Activated CD8-positive, alpha-beta memory T cell treated with anti-CD3 and anti-CD28 coated beads, Interleukin-2, amount 10 ng/mL, durations not matched to agents 7 days and 5 days (primary cell): ENCODE measurements at regions not wholly inside any gene's neighbourhood (a gene's known extent, or its start where the extent isn't known, plus 50 kb on each side); places are given as distances from the start of the nearest gene placed in this dataset.
"Not testable (repeated sequence)": the region's sequence is repeated elsewhere in the genome, so short reads cannot be mapped to it uniquely, and the experiment has no call there.

Experiments used
- ATAC-seq: fragments of 150-1000 bp; cut with Tn5 transposase; one replicate; pipeline ENCODE4 v1.10.0; 2021; ENCODE audit warnings: moderate library complexity
- CTCF ChIA-PET: fragments of 350-600 bp; sonication (Branson Sonifier 250); formaldehyde crosslinking; loops from one replicate; lab custom pipeline; 2021; ENCODE audit warnings: antibody characterized with exemption; lab: Charles Lee
- DNase-seq: peaks from one replicate; pipeline ENCODE4 v3.0.0-alpha.2; 2020
- H3K27ac Mint-ChIP-seq: one replicate; pipeline ENCODE4 v1.8.0; 2021; ENCODE audit warnings: mild to moderate bottlenecking, mixed read lengths
- H3K27me3 Mint-ChIP-seq: one replicate; pipeline ENCODE4 v1.8.0; 2021; ENCODE audit warnings: mixed read lengths
- H3K36me3 Mint-ChIP-seq: one replicate; pipeline ENCODE4 v1.8.0; 2021; ENCODE audit warnings: mild to moderate bottlenecking, mixed read lengths
- H3K4me1 Mint-ChIP-seq: one replicate; pipeline ENCODE4 v1.8.0; 2021; ENCODE audit warnings: mixed read lengths
- H3K4me3 Mint-ChIP-seq: one replicate; pipeline ENCODE4 v1.8.0; 2021; ENCODE audit warnings: mild to moderate bottlenecking, moderate library complexity, mixed read lengths
- H3K9me3 Mint-ChIP-seq: one replicate; pipeline ENCODE4 v1.8.0; 2022; ENCODE audit warnings: low read depth, mixed read lengths

GRCh38 chr13:22961835-22962537 lies 218.8 kb upstream of the SGCG start:
- no peak for ATAC-seq
- CTCF ChIA-PET, result no interaction called here
- H3K4me1 Mint-ChIP-seq, result no peaks in the 10 kb centered on the region
- no peak for DNase-seq
- no peak overlapping the region for H3K4me3 Mint-ChIP-seq
- no peaks in the 10 kb centered on the region for H3K9me3 Mint-ChIP-seq
- H3K36me3 Mint-ChIP-seq, result no peaks in the 10 kb centered on the region
- no peaks in the 10 kb centered on the region for H3K27me3 Mint-ChIP-seq
- no peak overlapping the region for H3K27ac Mint-ChIP-seq

GRCh38 chr13:22963384-22964053 lies 217.3 kb upstream of the SGCG start:
- ATAC-seq, DNase-seq, H3K9me3 Mint-ChIP-seq, CTCF ChIA-PET, H3K36me3 Mint-ChIP-seq, H3K4me3 Mint-ChIP-seq, H3K4me1 Mint-ChIP-seq, H3K27me3 Mint-ChIP-seq, H3K27ac Mint-ChIP-seq: not testable (repeated sequence)

GRCh38 chr13:22964245-22964966 lies 216.4 kb upstream of the SGCG start:
- DNase-seq, result no peak
- no peak overlapping the region for H3K27ac Mint-ChIP-seq
- H3K4me3 Mint-ChIP-seq, result no peak overlapping the region
- no peaks in the 10 kb centered on the region for H3K9me3 Mint-ChIP-seq
- no peaks in the 10 kb centered on the region for H3K27me3 Mint-ChIP-seq
- CTCF ChIA-PET, result no interaction called here
- no peaks in the 10 kb centered on the region for H3K4me1 Mint-ChIP-seq
- H3K36me3 Mint-ChIP-seq, result no peaks in the 10 kb centered on the region
- ATAC-seq, result no peak

- H3K4me1 Mint-ChIP-seq, CTCF ChIA-PET, DNase-seq, H3K27me3 Mint-ChIP-seq, H3K4me3 Mint-ChIP-seq, H3K9me3 Mint-ChIP-seq, H3K36me3 Mint-ChIP-seq, ATAC-seq, H3K27ac Mint-ChIP-seq: not testable (repeated sequence)
These were observed 215.5 kb upstream of the SGCG start for GRCh38 chr13:22965011-22965857.

GRCh38 chr13:22965858-22966239 lies 214.9 kb upstream of the SGCG start:
- CTCF ChIA-PET, H3K9me3 Mint-ChIP-seq, H3K27me3 Mint-ChIP-seq, ATAC-seq, H3K4me3 Mint-ChIP-seq, H3K4me1 Mint-ChIP-seq, DNase-seq, H3K27ac Mint-ChIP-seq, H3K36me3 Mint-ChIP-seq: not testable (repeated sequence)

- H3K9me3 Mint-ChIP-seq, DNase-seq, H3K4me3 Mint-ChIP-seq, H3K36me3 Mint-ChIP-seq, H3K27ac Mint-ChIP-seq, H3K4me1 Mint-ChIP-seq, H3K27me3 Mint-ChIP-seq, CTCF ChIA-PET, ATAC-seq: not testable (repeated sequence)
These were observed 214.0 kb upstream of the SGCG start for GRCh38 chr13:22966753-22967152.

- no peak overlapping the region for H3K4me3 Mint-ChIP-seq
- no peaks in the 10 kb centered on the region for H3K27me3 Mint-ChIP-seq
- no peak for DNase-seq
- CTCF ChIA-PET, result no interaction called here
- ATAC-seq, result no peak
- no peaks in the 10 kb centered on the region for H3K36me3 Mint-ChIP-seq
- H3K9me3 Mint-ChIP-seq, result no peaks in the 10 kb centered on the region
- no peaks in the 10 kb centered on the region for H3K4me1 Mint-ChIP-seq
- H3K27ac Mint-ChIP-seq, result no peak overlapping the region
These were observed 213.1 kb upstream of the SGCG start for GRCh38 chr13:22967669-22968068.

GRCh38 chr13:22979952-22980351 lies 200.8 kb upstream of the SGCG start:
- Mint-ChIP-seq H3K9me3 (peaks cover 5% of the 10 kb centered on the region), H3K4me3 (no peak overlapping the region), H3K4me1 (no peaks in the 10 kb centered on the region), H3K27me3 (no peaks in the 10 kb centered on the region), H3K27ac (no peak overlapping the region), H3K36me3 (no peaks in the 10 kb centered on the region)
- DNase-seq (no peak), ATAC-seq (no peak)
- CTCF ChIA-PET, result no interaction called here

GRCh38 chr13:22980936-22981335 lies 199.8 kb upstream of the SGCG start:
- no peak overlapping the region for H3K27ac Mint-ChIP-seq
- no peaks in the 10 kb centered on the region for H3K27me3 Mint-ChIP-seq
- H3K4me3 Mint-ChIP-seq, result no peak overlapping the region
- H3K36me3 Mint-ChIP-seq, result no peaks in the 10 kb centered on the region
- ATAC-seq (no peak), DNase-seq (no peak)
- H3K4me1 Mint-ChIP-seq, result no peaks in the 10 kb centered on the region
- CTCF ChIA-PET, result no interaction called here
- H3K9me3 Mint-ChIP-seq, result peaks cover 5% of the 10 kb centered on the region

GRCh38 chr13:22993148-22993547 lies 187.6 kb upstream of the SGCG start:
- Mint-ChIP-seq H3K4me1 (no peaks in the 10 kb centered on the region), H3K27ac (no peak overlapping the region), H3K9me3 (peaks cover 4% of the 10 kb centered on the region), H3K27me3 (peaks cover 2% of the 10 kb centered on the region), H3K36me3 (no peaks in the 10 kb centered on the region), H3K4me3 (no peak overlapping the region)
- ATAC-seq (no peak), DNase-seq (no peak)
- CTCF ChIA-PET, result no interaction called here

- ATAC-seq (no peak), DNase-seq (no peak)
- no peaks in the 10 kb centered on the region for H3K27me3 Mint-ChIP-seq
- H3K4me3 Mint-ChIP-seq, result no peak overlapping the region
- H3K9me3 Mint-ChIP-seq, result peaks cover 12% of the 10 kb centered on the region
- H3K4me1 Mint-ChIP-seq, result no peaks in the 10 kb centered on the region
- no peak overlapping the region for H3K27ac Mint-ChIP-seq
- no peaks in the 10 kb centered on the region for H3K36me3 Mint-ChIP-seq
- CTCF ChIA-PET, result no interaction called here
These were observed 177.3 kb upstream of the SGCG start for GRCh38 chr13:23003446-23003845.

- H3K27me3 Mint-ChIP-seq, result no peaks in the 10 kb centered on the region
- no peak overlapping the region for H3K27ac Mint-ChIP-seq
- no peak for DNase-seq
- H3K9me3 Mint-ChIP-seq, result peaks cover 2% of the 10 kb centered on the region
- H3K4me3 Mint-ChIP-seq, result no peak overlapping the region
- no peaks in the 10 kb centered on the region for H3K36me3 Mint-ChIP-seq
- CTCF ChIA-PET, result no interaction called here
- no peaks in the 10 kb centered on the region for H3K4me1 Mint-ChIP-seq
- no peak for ATAC-seq
These were observed 173.4 kb upstream of the SGCG start for GRCh38 chr13:23007426-23007825.

- no peaks in the 10 kb centered on the region for H3K4me1 Mint-ChIP-seq
- no peak for DNase-seq
These were observed 162.6 kb upstream of the SGCG start for GRCh38 chr13:23018143-23018542.

More at GRCh38 chr13:23018143-23018542, 162.6 kb upstream of the SGCG start:
- H3K4me3 Mint-ChIP-seq, result no peak overlapping the region
- H3K27me3 Mint-ChIP-seq, result no peaks in the 10 kb centered on the region
- H3K27ac Mint-ChIP-seq, result no peak overlapping the region
- ATAC-seq, result no peak
- no peaks in the 10 kb centered on the region for H3K9me3 Mint-ChIP-seq
- CTCF ChIA-PET, result no interaction called here
- no peaks in the 10 kb centered on the region for H3K36me3 Mint-ChIP-seq
